ENCODE measurements at regions not wholly inside any gene's neighbourhood (a gene's known extent, or its start where the extent isn't known, plus 50 kb on each side); places are given as distances from the start of the nearest gene placed in this dataset.
"Not testable (repeated sequence)": the region's sequence is repeated elsewhere in the genome, so short reads cannot be mapped to it uniquely, and the experiment has no call there.

DNA sequence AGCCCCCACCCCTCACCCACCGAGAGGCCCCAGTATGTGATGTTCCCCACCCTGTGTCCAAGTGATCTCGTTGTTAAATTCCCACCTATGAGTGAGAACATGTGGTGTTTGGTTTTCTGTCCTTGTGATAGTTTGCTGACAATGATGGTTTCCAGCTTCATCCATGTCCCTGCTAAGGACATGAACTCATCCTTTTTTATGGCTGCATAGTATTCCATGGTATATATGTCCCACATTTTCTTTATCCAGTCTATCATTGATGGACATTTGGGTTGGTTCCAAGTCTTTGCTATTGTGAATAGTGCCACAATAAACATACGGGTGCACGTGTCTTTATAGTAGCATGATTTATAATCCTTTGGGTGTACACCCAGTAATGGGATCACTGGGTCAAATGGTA is 79.2 kb downstream of the PXDC1 start:
- DNase-seq = not testable (repeated sequence)

GRCh38 chr6:3671382-3671781 is 80.1 kb downstream of the PXDC1 start:
- no peak for DNase-seq

- no peak for DNase-seq
Measured at GRCh38 chr6:3670356-3670755, 81.2 kb downstream of the PXDC1 start.

- no peak for DNase-seq
Measured at GRCh38 chr6:3669916-3670315, 81.6 kb downstream of the PXDC1 start.

- DNase-seq = no peak
Measured at GRCh38 chr6:3665608-3666007, 85.9 kb downstream of the PXDC1 start.

- DNase-seq = no peak
Measured at GRCh38 chr6:3664625-3665041, 86.9 kb downstream of the PXDC1 start.

GRCh38 chr6:3663811-3664210 is 87.7 kb downstream of the PXDC1 start:
- no peak for DNase-seq

DNA sequence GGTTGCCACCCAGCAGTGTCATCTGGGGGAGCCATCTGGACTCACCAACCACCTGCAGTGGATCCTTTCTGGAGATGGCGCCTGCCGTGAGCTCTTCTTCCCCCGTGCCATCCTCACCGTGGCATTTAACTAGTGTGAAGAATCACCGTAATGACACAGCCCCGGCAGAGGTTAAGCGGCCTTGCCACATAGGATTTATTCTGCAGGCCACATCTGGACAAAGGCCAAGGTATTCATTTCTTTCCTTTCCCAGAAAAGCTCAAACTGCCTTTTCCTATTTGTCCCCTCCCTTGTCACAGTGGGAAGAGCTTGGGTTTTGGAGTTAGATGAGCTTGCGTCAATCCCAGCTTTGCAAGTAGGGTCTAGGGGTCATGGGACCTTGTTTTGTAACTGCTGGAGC is 88.4 kb downstream of the PXDC1 start:
- no peak for DNase-seq

- no peak for DNase-seq
Measured at GRCh38 chr6:3661390-3661789, 90.1 kb downstream of the PXDC1 start.

GRCh38 chr6:3660473-3660872 is 91.0 kb downstream of the PXDC1 start:
- DNase-seq = no peak

GRCh38 chr6:3659748-3660147 is 91.8 kb downstream of the PXDC1 start:
- DNase-seq = no peak

GRCh38 chr6:3656076-3656475 is 95.4 kb downstream of the PXDC1 start:
- no peak for DNase-seq

DNA sequence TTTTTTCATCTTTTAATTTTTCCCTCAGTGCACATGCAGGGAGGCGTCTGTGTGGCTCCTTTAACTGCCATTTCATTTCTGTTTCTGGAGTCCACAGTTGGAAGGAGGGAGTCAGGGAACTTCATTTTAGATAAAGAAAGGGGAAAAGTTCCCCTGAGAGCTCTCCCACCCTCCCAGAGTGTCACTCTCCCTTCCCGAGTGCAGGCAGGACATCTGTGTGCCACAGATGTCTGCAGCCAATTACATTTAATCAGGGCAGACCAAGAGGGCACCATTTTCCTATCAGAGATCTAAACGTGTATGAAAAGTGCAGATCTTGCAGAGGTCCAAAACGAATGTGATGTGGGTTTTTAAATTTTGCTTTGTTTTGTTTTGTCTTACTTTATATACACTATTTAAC is 96.6 kb downstream of the PXDC1 start:
- DNase-seq = no peak

GRCh38 chr6:3654436-3654835 is 97.1 kb downstream of the PXDC1 start:
- no peak for DNase-seq

DNA sequence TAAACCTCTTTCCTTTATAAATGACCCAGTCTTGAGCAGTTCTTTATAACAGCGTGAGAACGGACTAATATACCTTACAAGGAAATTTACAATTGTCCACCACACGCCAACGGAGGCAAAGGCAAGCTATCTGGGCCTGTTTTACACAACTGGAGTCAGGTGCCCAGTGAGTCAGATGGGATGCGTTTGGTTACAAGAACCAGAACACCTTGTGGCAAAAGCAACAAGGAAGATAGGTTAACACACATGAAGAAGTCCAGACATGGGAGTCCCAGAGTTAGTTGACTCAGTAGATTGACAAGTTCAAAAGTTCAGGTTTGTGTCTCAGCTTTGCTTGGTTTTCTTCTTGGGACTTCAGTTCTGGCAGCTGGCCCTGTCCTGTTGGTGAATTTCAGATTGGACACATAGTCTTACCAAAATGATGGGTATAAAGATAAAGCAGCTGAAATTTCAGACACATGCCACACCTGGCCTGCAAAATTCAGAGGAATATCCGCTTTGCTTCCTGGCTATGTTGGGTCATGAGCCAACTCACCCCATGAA is 97.9 kb downstream of the PXDC1 start:
- DNase-seq = no peak

- no peak for DNase-seq
Measured at GRCh38 chr6:3651698-3652229, 99.7 kb downstream of the PXDC1 start.

- DNase-seq = no peak
Measured at GRCh38 chr6:3650959-3651697, 100.4 kb downstream of the PXDC1 start.

DNA sequence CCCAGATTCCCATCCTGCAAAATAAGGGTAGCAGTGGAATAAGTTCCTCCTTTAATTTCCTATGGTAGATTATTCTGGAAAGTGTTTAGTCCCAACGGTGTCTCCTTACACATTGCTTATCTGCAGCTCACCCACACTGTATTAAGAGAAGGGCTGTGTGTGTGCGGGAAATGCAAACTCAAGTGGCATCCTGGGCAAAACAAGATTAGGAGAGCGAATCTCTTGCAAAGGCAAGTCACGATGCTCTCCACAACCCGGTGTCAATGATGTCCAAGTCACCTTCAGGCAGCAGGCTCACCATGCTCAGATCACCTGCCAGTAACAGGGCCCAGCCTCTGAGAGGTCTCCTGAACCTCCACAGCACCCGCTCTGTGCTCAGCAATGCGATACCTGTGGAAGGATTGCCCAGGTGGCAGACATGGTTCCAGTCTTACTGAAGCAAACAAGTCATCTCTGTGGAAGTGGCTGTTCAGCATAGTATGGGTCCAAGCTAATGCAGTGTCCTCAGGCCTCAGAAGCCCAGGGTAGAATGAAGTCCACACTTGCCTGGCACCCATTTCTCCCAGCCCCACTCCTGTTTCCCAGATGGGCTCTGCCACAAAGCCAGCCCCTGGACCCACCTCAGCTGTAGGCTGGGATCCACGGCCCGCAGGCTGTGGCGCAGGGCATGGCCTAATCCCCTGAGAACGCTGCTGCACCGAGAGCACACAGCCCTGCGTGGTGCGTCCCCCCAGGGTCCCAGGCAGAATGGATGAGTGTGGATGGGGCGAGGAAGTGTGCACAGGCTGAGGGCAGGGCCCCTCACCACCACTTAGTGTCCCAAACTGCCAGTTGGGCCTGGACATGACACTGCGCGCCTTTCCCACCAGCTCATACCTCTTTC is 101.2 kb downstream of the PXDC1 start:
- no peak for DNase-seq

- DNase-seq = no peak
Measured at GRCh38 chr6:3648724-3649123, 102.8 kb downstream of the PXDC1 start.

DNA sequence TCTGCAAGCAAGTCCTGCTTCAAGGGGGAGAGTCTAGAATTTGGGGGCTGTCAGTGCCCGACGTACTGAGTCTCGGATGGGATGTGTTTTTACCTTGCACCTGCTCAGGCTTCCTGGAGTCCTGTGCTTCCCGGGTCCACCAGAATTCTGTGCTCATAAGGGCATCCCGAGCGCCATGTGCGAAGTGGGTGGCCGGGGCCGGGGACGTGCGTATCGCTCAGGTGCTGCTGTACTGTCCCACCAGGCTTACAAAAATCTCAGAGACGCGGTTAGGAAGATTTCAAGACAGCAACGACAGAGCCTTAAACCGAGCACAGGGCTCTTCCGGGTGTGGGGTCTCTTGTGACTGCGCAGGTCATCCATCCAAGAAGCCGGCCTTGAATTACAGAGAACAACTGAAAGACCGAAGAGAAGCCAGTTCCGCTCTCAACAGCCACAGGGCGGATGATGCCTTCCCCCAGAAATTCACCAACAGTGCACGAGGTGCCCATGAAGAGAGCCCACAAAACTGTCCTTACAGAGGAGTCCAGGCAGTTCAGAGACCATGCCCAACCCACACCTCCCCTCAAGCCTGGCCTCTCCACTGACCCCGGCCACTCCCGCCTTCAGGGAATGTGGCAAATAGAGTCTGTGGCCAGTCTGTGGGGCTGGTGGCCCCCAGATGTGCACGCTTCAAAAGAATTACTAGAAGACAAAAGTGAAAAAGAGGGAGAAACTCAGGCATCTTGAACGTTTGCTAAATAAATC is 104.7 kb downstream of the PXDC1 start:
- DNase-seq = no peak

DNA sequence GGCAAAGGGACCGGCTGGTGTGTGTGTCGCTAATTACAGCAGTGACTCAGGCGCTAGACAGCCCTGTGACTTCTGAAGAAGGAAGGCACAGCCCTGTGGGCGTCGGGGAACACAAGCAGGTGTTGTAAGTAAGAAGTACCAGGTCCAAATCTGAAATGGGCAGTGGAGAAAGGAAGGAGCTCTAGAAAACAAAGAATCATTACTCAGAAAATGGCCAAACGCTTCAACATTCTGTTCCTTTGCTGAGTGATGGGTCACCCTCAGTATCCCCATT is 106.8 kb downstream of the PXDC1 start:
- no peak for DNase-seq

DNA sequence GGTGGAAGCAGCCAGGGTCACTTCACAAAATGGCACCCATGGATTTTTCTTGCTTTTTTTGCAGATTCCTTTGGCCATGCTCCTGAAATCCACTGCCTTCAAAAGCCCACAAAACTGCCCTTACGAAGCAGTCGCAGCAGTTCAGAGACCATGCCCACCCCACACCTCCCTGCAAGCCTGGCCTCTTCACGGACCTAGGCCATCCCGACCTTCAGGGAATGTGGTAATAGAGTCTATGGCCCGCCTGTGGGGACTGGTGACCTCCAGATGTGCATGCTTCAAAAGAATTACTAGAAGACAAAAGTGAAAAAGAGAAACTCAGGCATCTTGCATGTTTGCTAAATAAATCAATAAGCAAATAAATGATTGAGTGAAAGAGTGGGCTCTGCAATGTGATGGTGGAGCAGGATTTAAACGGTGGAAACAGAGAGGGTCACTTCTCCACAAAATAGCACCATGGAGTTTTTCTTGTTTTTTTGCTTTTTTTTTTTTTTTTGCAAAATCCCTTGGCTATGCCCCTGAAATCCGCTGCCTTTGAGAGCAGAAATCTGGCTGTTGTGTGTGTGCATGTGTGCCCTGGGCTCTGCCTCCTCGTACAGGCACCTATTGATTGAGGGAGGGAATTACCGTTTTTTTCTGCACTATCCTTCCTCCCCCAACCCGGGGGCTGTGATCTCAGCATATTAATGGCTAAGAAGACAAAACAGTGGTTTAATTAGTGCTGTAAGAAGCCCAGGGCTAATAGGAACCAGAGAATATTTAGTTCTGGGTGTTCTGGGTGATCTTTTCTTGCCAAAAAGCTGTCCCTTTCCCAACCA is 107.4 kb downstream of the PXDC1 start:
- no peak for DNase-seq

All from COR-L47 (cell line).